Smooth muscle cell (in vitro differentiated cells): ENCODE measurements at regions not wholly inside any gene's neighbourhood (a gene's known extent, or its start where the extent isn't known, plus 50 kb on each side); places are given as distances from the start of the nearest gene placed in this dataset.

Experiments
- DNase-seq: peaks from one replicate; lab custom pipeline; 2025; ENCODE audit not compliant: unreplicated experiment; lab: John Stamatoyannopoulos, UW
- H2AFZ ChIP-seq: fragments of 200-600 bp; sonication (generic); 2 replicates; pipeline ENCODE4 v1.6.0; 2016; ENCODE audit warnings: antibody characterized with exemption, low read depth, mild to moderate bottlenecking
- H3F3A ChIP-seq: fragments of 200-600 bp; sonication (generic); 2 replicates; pipeline ENCODE4 v1.6.0; 2017; ENCODE audit warnings: antibody characterized with exemption, low read depth
- H3K27ac ChIP-seq: fragments of 200-600 bp; sonication (generic); 2 replicates; pipeline ENCODE4 v1.5.1; 2016; ENCODE audit warnings: low read depth, mild to moderate bottlenecking
- H3K27me3 ChIP-seq: fragments of 200-600 bp; sonication (generic); 2 replicates; pipeline ENCODE4 v1.6.1; 2016; ENCODE audit warnings: low read depth, mild to moderate bottlenecking
- H3K36me3 ChIP-seq: fragments of 200-600 bp; sonication (generic); 2 replicates; pipeline ENCODE4 v1.5.1; 2016; ENCODE audit warnings: low read depth
- H3K4me1 ChIP-seq: fragments of 200-600 bp; sonication (generic); 2 replicates; pipeline ENCODE4 v1.5.1; 2016; ENCODE audit warnings: low read depth
- H3K4me2 ChIP-seq: fragments of 200-600 bp; sonication (generic); 2 replicates; pipeline ENCODE4 v1.6.0; 2016; ENCODE audit warnings: mild to moderate bottlenecking
- H3K4me3 ChIP-seq: fragments of 200-600 bp; sonication (generic); 2 replicates; pipeline ENCODE4 v1.5.1; 2016; ENCODE audit warnings: mild to moderate bottlenecking
- H3K79me2 ChIP-seq: fragments of 200-600 bp; sonication (generic); 2 replicates; pipeline ENCODE4 v1.6.0; 2016; ENCODE audit warnings: low read depth, mild to moderate bottlenecking
- H3K9ac ChIP-seq: fragments of 200-600 bp; sonication (generic); 2 replicates; pipeline ENCODE4 v1.6.0; 2016; ENCODE audit warnings: low read depth
- H3K9me3 ChIP-seq: fragments of 200-600 bp; sonication (generic); replicated peaks from 2 replicates; pipeline ENCODE4 v1.5.1; 2016; ENCODE audit warnings: low read depth
- H4K20me1 ChIP-seq: fragments of 200-600 bp; sonication (generic); 2 replicates; pipeline ENCODE4 v1.6.0; 2016; ENCODE audit warnings: low read depth
- WGBS: methylation state at CpG from one replicate; pipeline ENCODE4 v1.1.7; 2016; ENCODE audit warnings: low lambda C conversion rate; 5-methylcytosine and 5-hydroxymethylcytosine counted together
- TF ChIP-seq, protein P1 (sequence below): fragments of 200-600 bp; sonication (generic); IDR thresholded peaks from 2 replicates; pipeline ENCODE4 v1.5.1; 2017; ENCODE audit warnings: borderline replicate concordance, mild to moderate bottlenecking, antibody characterized with exemption; ENCODE audit not compliant: insufficient read depth, poor library complexity, severe bottlenecking

- H3K27me3 ChIP-seq = no peaks in the 10 kb centered on the region
- 87% methylated on average over 4 of the region's 4 CpGs for WGBS
- no peaks in the 10 kb centered on the region for H4K20me1 ChIP-seq
- DNase-seq = no peak
- no peak overlapping the region for H3K4me3 ChIP-seq
- TF ChIP-seq, protein P1, sequence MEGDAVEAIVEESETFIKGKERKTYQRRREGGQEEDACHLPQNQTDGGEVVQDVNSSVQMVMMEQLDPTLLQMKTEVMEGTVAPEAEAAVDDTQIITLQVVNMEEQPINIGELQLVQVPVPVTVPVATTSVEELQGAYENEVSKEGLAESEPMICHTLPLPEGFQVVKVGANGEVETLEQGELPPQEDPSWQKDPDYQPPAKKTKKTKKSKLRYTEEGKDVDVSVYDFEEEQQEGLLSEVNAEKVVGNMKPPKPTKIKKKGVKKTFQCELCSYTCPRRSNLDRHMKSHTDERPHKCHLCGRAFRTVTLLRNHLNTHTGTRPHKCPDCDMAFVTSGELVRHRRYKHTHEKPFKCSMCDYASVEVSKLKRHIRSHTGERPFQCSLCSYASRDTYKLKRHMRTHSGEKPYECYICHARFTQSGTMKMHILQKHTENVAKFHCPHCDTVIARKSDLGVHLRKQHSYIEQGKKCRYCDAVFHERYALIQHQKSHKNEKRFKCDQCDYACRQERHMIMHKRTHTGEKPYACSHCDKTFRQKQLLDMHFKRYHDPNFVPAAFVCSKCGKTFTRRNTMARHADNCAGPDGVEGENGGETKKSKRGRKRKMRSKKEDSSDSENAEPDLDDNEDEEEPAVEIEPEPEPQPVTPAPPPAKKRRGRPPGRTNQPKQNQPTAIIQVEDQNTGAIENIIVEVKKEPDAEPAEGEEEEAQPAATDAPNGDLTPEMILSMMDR = no peak
- peaks cover 8% of the 10 kb centered on the region for H3K9me3 ChIP-seq
- no peak overlapping the region for H3K9ac ChIP-seq
- no peaks in the 10 kb centered on the region for H3K4me1 ChIP-seq
- H2AFZ ChIP-seq = no peak overlapping the region
- no peaks in the 10 kb centered on the region for H3K36me3 ChIP-seq
- H3K27ac ChIP-seq = no peak overlapping the region
- H3F3A ChIP-seq = no peaks in the 10 kb centered on the region
- H3K4me2 ChIP-seq = no peak overlapping the region
- no peaks in the 10 kb centered on the region for H3K79me2 ChIP-seq
These were observed 70.8 kb downstream of the YTHDF1 start for GRCh38 chr20:63145156-63145555.

GRCh38 chr20:63142933-63143332, 73.0 kb downstream of the YTHDF1 start:
- Histone ChIP-seq H3F3A (no peaks in the 10 kb centered on the region), H3K4me3 (no peak overlapping the region), H3K4me1 (no peaks in the 10 kb centered on the region), H2AFZ (no peak overlapping the region), H4K20me1 (no peaks in the 10 kb centered on the region), H3K9ac (no peak overlapping the region), H3K79me2 (no peaks in the 10 kb centered on the region), H3K36me3 (no peaks in the 10 kb centered on the region), H3K9me3 (peaks cover 8% of the 10 kb centered on the region), H3K27me3 (no peaks in the 10 kb centered on the region), H3K4me2 (no peak overlapping the region), H3K27ac (no peak overlapping the region)
- 85% methylated on average over 9 of the region's 9 CpGs for WGBS
- DNase-seq = no peak
- TF ChIP-seq, protein P1 = no peak

GRCh38 chr20:63141531-63141930, 74.4 kb downstream of the YTHDF1 start:
- Histone ChIP-seq H3K27ac (no peak overlapping the region), H3K36me3 (no peaks in the 10 kb centered on the region), H3K4me2 (no peak overlapping the region), H4K20me1 (no peaks in the 10 kb centered on the region), H3K9ac (no peak overlapping the region), H3K79me2 (no peaks in the 10 kb centered on the region), H2AFZ (no peak overlapping the region), H3K4me3 (no peak overlapping the region), H3K9me3 (no peaks in the 10 kb centered on the region), H3F3A (no peaks in the 10 kb centered on the region), H3K27me3 (no peaks in the 10 kb centered on the region), H3K4me1 (no peaks in the 10 kb centered on the region)
- WGBS = 94% methylated on average over 12 of the region's 12 CpGs
- TF ChIP-seq, protein P1 = no peak
- no peak for DNase-seq
